HG03025 (cell line): ENCODE measurements at regions not wholly inside any gene's neighbourhood (a gene's known extent, or its start where the extent isn't known, plus 50 kb on each side); places are given as distances from the start of the nearest gene placed in this dataset.
"Not testable (repeated sequence)": the region's sequence is repeated elsewhere in the genome, so short reads cannot be mapped to it uniquely, and the experiment has no call there.

Source experiments
- ATAC-seq: cut with Tn5 transposase; IDR thresholded peaks from one replicate; pipeline ENCODE4 v1.9.1; 2021; ENCODE audit warnings: mild to moderate bottlenecking, moderate library complexity; ENCODE audit not compliant: unreplicated experiment, low FRiP score

- no peak for ATAC-seq
These were observed 272.1 kb upstream of the SGK1 start for GRCh38 chr6:134590004-134590403.

GRCh38 chr6:134589512-134589911, 271.6 kb upstream of the SGK1 start:
- no peak for ATAC-seq

- no peak for ATAC-seq
These were observed 270.4 kb upstream of the SGK1 start for GRCh38 chr6:134588267-134588666.

- ATAC-seq, result no peak
These were observed 267.6 kb upstream of the SGK1 start for GRCh38 chr6:134585517-134585873.

GRCh38 chr6:134584847-134585516, 267.1 kb upstream of the SGK1 start:
- ATAC-seq, result no peak

GRCh38 chr6:134577998-134578397, 260.1 kb upstream of the SGK1 start:
- no peak for ATAC-seq

- no peak for ATAC-seq
These were observed 257.3 kb upstream of the SGK1 start for GRCh38 chr6:134575221-134575620.

- ATAC-seq, result no peak
These were observed 256.6 kb upstream of the SGK1 start for GRCh38 chr6:134574491-134574890.

- ATAC-seq, result not testable (repeated sequence)
These were observed 252.1 kb upstream of the SGK1 start for GRCh38 chr6:134569996-134570395.

- no peak for ATAC-seq
These were observed 246.8 kb upstream of the SGK1 start for GRCh38 chr6:134564705-134565104.

GRCh38 chr6:134560019-134560418, 242.1 kb upstream of the SGK1 start:
- ATAC-seq, result no peak

GRCh38 chr6:134557509-134557908, 239.6 kb upstream of the SGK1 start:
- no peak for ATAC-seq

GRCh38 chr6:134555672-134556071, 237.8 kb upstream of the SGK1 start:
- no peak for ATAC-seq

- no peak for ATAC-seq
These were observed 236.0 kb upstream of the SGK1 start for GRCh38 chr6:134553936-134554335.

- ATAC-seq, result no peak
These were observed 233.5 kb upstream of the SGK1 start for GRCh38 chr6:134551245-134551960.

- ATAC-seq, result no peak
These were observed 232.7 kb upstream of the SGK1 start for GRCh38 chr6:134550604-134551003.

GRCh38 chr6:134549854-134550253, 231.9 kb upstream of the SGK1 start:
- ATAC-seq, result no peak

GRCh38 chr6:134546962-134547645, 229.2 kb upstream of the SGK1 start:
- no peak for ATAC-seq

GRCh38 chr6:134544737-134545136, 226.8 kb upstream of the SGK1 start:
- ATAC-seq, result no peak

GRCh38 chr6:134543128-134543527, 225.2 kb upstream of the SGK1 start:
- no peak for ATAC-seq

- no peak for ATAC-seq
These were observed 223.1 kb upstream of the SGK1 start for GRCh38 chr6:134541001-134541400.

GRCh38 chr6:134539865-134540323, 222.0 kb upstream of the SGK1 start:
- ATAC-seq, result no peak
